ENCODE measurements at regions not wholly inside any gene's neighbourhood (a gene's known extent, or its start where the extent isn't known, plus 50 kb on each side); places are given as distances from the start of the nearest gene placed in this dataset.

- H3K4me3 Mint-ChIP-seq = no peak overlapping the region
- H3K4me1 Mint-ChIP-seq = peaks cover 0 to 2% (median 0%) of the 10 kb centered on the region in 4 donors
- peaks cover 0 to 3% (median 0%) of the 10 kb centered on the region in 7 donors for H3K9me3 Mint-ChIP-seq
- H3K27ac Mint-ChIP-seq = no peak overlapping the region
- Histone ChIP-seq H3K27me3 (ENCODE audit: control insufficient read depth, insufficient read depth, low read length) (no peaks in the 10 kb centered on the region), H3K27ac (ENCODE audit: insufficient read depth, low read length, poor library complexity, severe bottlenecking) (no peak overlapping the region), H3K36me3 (ENCODE audit: control insufficient read depth, insufficient read depth, low read length) (no peaks in the 10 kb centered on the region), H3K9me3 (ENCODE audit: control insufficient read depth in 2 of 2, low read length in 2 of 2) (no peaks in the 10 kb centered on the region), H3K4me3 (ENCODE audit: low read depth, low read length) (no peak overlapping the region), H3K4me1 (ENCODE audit: control insufficient read depth, insufficient read depth, low read length, poor library complexity, severe bottlenecking) (no peaks in the 10 kb centered on the region)
- DNase-seq = no peak
- H3K36me3 Mint-ChIP-seq = no peaks in the 10 kb centered on the region
- no peak for ATAC-seq (ENCODE audit: low read depth in 2 of 2)
- peaks cover 7% of the 10 kb centered on the region for H3K27me3 Mint-ChIP-seq
These were observed 213.2 kb upstream of the MYLIP start for GRCh38 chr6:15915508-15916178.

GRCh38 chr6:15914553-15914952 lies 214.3 kb upstream of the MYLIP start:
- Mint-ChIP-seq H3K36me3 (no peaks in the 10 kb centered on the region), H3K27ac (no peak overlapping the region), H3K27me3 (peaks cover 7% of the 10 kb centered on the region), H3K9me3 (peaks cover 0 to under 1% (median 0%) of the 10 kb centered on the region in 7 donors), H3K4me3 (no peak overlapping the region), H3K4me1 (peaks cover 0 to 2% (median 0%) of the 10 kb centered on the region in 4 donors)
- no peaks in the 10 kb centered on the region for H3K36me3 ChIP-seq (ENCODE audit: control insufficient read depth, insufficient read depth, low read length)
- no peak for ATAC-seq (ENCODE audit: low read depth in 2 of 2)
- H3K9me3 ChIP-seq (ENCODE audit: control insufficient read depth in 2 of 2, low read length in 2 of 2) = no peaks in the 10 kb centered on the region
- H3K4me3 ChIP-seq (ENCODE audit: low read depth, low read length) = no peak overlapping the region
- H3K27ac ChIP-seq (ENCODE audit: insufficient read depth, low read length, poor library complexity, severe bottlenecking) = no peak overlapping the region
- no peak for DNase-seq
- H3K27me3 ChIP-seq (ENCODE audit: control insufficient read depth, insufficient read depth, low read length) = no peaks in the 10 kb centered on the region
- H3K4me1 ChIP-seq (ENCODE audit: control insufficient read depth, insufficient read depth, low read length, poor library complexity, severe bottlenecking) = no peaks in the 10 kb centered on the region

- Mint-ChIP-seq H3K27me3 (peaks cover 7% of the 10 kb centered on the region), H3K4me1 (peaks cover 0 to 2% (median 0%) of the 10 kb centered on the region in 4 donors), H3K9me3 (no peaks in the 10 kb centered on the region), H3K4me3 (no peak overlapping the region), H3K27ac (no peak overlapping the region), H3K36me3 (no peaks in the 10 kb centered on the region)
- DNase-seq (no peak), ATAC-seq (ENCODE audit: low read depth in 2 of 2) (no peak)
- H3K27me3 ChIP-seq (ENCODE audit: control insufficient read depth, insufficient read depth, low read length) = no peaks in the 10 kb centered on the region
- no peak overlapping the region for H3K4me3 ChIP-seq (ENCODE audit: low read depth, low read length)
- no peaks in the 10 kb centered on the region for H3K36me3 ChIP-seq (ENCODE audit: control insufficient read depth, insufficient read depth, low read length)
- H3K27ac ChIP-seq (ENCODE audit: insufficient read depth, low read length, poor library complexity, severe bottlenecking) = no peak overlapping the region
- no peaks in the 10 kb centered on the region for H3K9me3 ChIP-seq (ENCODE audit: control insufficient read depth in 2 of 2, low read length in 2 of 2)
- no peaks in the 10 kb centered on the region for H3K4me1 ChIP-seq (ENCODE audit: control insufficient read depth, insufficient read depth, low read length, poor library complexity, severe bottlenecking)
These were observed 215.3 kb upstream of the MYLIP start for GRCh38 chr6:15913573-15913972.

GRCh38 chr6:15912505-15913400 lies 216.1 kb upstream of the MYLIP start:
- ATAC-seq (ENCODE audit: low read depth in 2 of 2) = no peak
- Histone ChIP-seq H3K27ac (ENCODE audit: insufficient read depth, low read length, poor library complexity, severe bottlenecking) (no peak overlapping the region), H3K36me3 (ENCODE audit: control insufficient read depth, insufficient read depth, low read length) (no peaks in the 10 kb centered on the region), H3K4me1 (ENCODE audit: control insufficient read depth, insufficient read depth, low read length, poor library complexity, severe bottlenecking) (no peaks in the 10 kb centered on the region), H3K27me3 (ENCODE audit: control insufficient read depth, insufficient read depth, low read length) (no peaks in the 10 kb centered on the region), H3K4me3 (ENCODE audit: low read depth, low read length) (no peak overlapping the region), H3K9me3 (ENCODE audit: control insufficient read depth in 2 of 2, low read length in 2 of 2) (no peaks in the 10 kb centered on the region)
- Mint-ChIP-seq H3K4me1 (peaks cover 0 to 2% (median 0%) of the 10 kb centered on the region in 4 donors), H3K4me3 (no peak overlapping the region), H3K9me3 (no peaks in the 10 kb centered on the region), H3K27me3 (peaks cover 7% of the 10 kb centered on the region), H3K27ac (no peak overlapping the region), H3K36me3 (no peaks in the 10 kb centered on the region)
- DNase-seq = no peak

DNA sequence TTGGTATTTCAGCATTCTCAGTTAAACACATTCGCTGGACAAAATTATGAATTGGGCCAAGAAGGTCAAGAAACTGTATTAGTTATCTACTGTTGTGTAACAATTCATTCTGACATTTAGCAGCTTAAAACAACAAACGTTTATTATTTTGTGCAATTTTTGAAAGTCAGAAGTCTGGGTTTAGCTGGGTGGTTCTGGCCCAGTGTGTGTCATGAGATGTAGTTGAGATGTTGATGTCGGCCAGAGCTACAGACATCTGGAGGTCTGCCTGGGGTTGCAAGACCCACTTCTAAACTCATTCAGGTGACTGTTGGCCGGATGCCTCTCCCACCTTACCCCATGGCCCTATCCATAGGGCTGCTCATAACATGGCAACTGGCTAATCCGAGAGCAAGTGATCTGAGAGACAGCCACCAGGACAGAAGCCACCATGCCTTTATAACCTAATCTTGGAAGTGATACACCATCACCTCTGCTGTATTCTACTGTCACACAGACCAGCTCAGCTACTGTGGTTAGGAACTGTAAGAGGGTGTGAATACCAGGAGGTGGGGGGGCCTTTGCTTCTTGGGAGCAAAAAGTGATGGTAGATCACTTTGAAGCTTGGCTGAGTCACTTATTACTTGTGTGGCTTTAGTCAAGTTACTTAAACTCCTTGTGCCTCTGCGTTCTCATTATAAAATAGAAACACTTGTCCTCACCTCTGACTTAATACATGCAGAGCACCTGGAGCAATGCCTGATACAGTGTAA lies 217.0 kb upstream of the MYLIP start:
- no peaks in the 10 kb centered on the region for H3K9me3 ChIP-seq (ENCODE audit: control insufficient read depth in 2 of 2, low read length in 2 of 2)
- H3K4me3 ChIP-seq (ENCODE audit: low read depth, low read length) = no peak overlapping the region
- peaks cover 0 to 2% (median 0%) of the 10 kb centered on the region in 4 donors for H3K4me1 Mint-ChIP-seq
- no peak overlapping the region for H3K27ac ChIP-seq (ENCODE audit: insufficient read depth, low read length, poor library complexity, severe bottlenecking)
- H3K27ac Mint-ChIP-seq = no peak overlapping the region
- H3K27me3 Mint-ChIP-seq = peaks cover 7% of the 10 kb centered on the region
- no peak overlapping the region for H3K4me3 Mint-ChIP-seq
- H3K4me1 ChIP-seq (ENCODE audit: control insufficient read depth, insufficient read depth, low read length, poor library complexity, severe bottlenecking) = no peaks in the 10 kb centered on the region
- no peaks in the 10 kb centered on the region for H3K36me3 Mint-ChIP-seq
- no peak for DNase-seq
- no peaks in the 10 kb centered on the region for H3K9me3 Mint-ChIP-seq
- no peaks in the 10 kb centered on the region for H3K36me3 ChIP-seq (ENCODE audit: control insufficient read depth, insufficient read depth, low read length)
- H3K27me3 ChIP-seq (ENCODE audit: control insufficient read depth, insufficient read depth, low read length) = no peaks in the 10 kb centered on the region
- no peak for ATAC-seq (ENCODE audit: low read depth in 2 of 2)

DNA sequence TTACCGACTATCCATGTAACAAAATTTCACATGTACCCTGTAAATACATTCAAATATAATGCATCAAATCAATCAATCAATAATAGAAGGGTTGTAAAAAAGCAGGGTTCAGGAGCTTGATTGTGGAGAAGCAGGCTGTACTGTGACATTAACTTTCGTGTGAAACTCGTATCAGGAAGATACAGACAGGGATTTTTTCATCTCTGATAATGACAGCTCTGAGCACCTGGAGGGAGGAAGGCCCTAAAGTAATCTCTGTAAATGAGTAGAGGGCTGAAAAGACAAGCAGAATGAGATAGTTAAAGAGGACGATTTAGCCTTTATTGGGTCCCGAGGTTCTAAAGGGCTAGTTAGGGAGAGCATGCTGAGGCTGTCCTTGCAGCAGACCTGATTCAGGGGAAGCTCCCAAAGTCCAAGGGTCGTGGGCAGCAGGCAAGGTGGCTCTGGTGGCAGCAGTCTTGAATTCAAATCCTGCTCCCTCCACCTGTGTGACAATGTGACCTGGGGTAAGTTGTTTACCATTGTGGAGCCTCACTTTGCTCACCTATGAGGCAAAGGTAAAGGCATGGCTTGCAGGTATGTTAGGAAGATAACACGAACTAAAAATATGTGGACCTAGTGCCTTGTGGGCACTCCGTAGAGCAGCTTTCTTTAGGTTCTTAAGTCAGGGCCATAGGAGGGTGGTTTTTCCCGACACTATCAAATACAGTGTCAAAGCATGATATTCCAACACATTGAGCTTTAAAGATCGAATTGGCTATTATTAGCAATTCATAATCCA lies 219.4 kb upstream of the MYLIP start:
- no peak overlapping the region for H3K4me3 Mint-ChIP-seq
- DNase-seq = no peak
- H3K36me3 Mint-ChIP-seq = no peaks in the 10 kb centered on the region
- Histone ChIP-seq H3K4me3 (ENCODE audit: low read depth, low read length) (no peak overlapping the region), H3K9me3 (ENCODE audit: control insufficient read depth in 2 of 2, low read length in 2 of 2) (no peaks in the 10 kb centered on the region), H3K27me3 (ENCODE audit: control insufficient read depth, insufficient read depth, low read length) (no peaks in the 10 kb centered on the region), H3K4me1 (ENCODE audit: control insufficient read depth, insufficient read depth, low read length, poor library complexity, severe bottlenecking) (no peaks in the 10 kb centered on the region), H3K36me3 (ENCODE audit: control insufficient read depth, insufficient read depth, low read length) (no peaks in the 10 kb centered on the region), H3K27ac (ENCODE audit: insufficient read depth, low read length, poor library complexity, severe bottlenecking) (no peak overlapping the region)
- H3K27ac Mint-ChIP-seq = no peak overlapping the region
- ATAC-seq (ENCODE audit: low read depth in 2 of 2) = no peak
- H3K27me3 Mint-ChIP-seq = peaks cover 4% of the 10 kb centered on the region
- peaks cover 0 to under 1% (median 0%) of the 10 kb centered on the region in 4 donors for H3K4me1 Mint-ChIP-seq
- no peaks in the 10 kb centered on the region for H3K9me3 Mint-ChIP-seq

- DNase-seq = no peak
- no peaks in the 10 kb centered on the region for H3K36me3 Mint-ChIP-seq
- H3K9me3 Mint-ChIP-seq = no peaks in the 10 kb centered on the region
- no peak overlapping the region for H3K4me3 Mint-ChIP-seq
- Histone ChIP-seq H3K4me3 (ENCODE audit: low read depth, low read length) (no peak overlapping the region), H3K9me3 (ENCODE audit: control insufficient read depth in 2 of 2, low read length in 2 of 2) (no peaks in the 10 kb centered on the region), H3K27ac (ENCODE audit: insufficient read depth, low read length, poor library complexity, severe bottlenecking) (no peak overlapping the region), H3K27me3 (ENCODE audit: control insufficient read depth, insufficient read depth, low read length) (no peaks in the 10 kb centered on the region), H3K36me3 (ENCODE audit: control insufficient read depth, insufficient read depth, low read length) (no peaks in the 10 kb centered on the region), H3K4me1 (ENCODE audit: control insufficient read depth, insufficient read depth, low read length, poor library complexity, severe bottlenecking) (no peaks in the 10 kb centered on the region)
- no peak overlapping the region for H3K27ac Mint-ChIP-seq
- ATAC-seq (ENCODE audit: low read depth in 2 of 2) = no peak
- peaks cover 4% of the 10 kb centered on the region for H3K27me3 Mint-ChIP-seq
- H3K4me1 Mint-ChIP-seq = no peaks in the 10 kb centered on the region
These were observed 220.0 kb upstream of the MYLIP start for GRCh38 chr6:15908871-15909270.
